Peyer's patch (tissue), 4 donors: ENCODE measurements at regions not wholly inside any gene's neighbourhood (a gene's known extent, or its start where the extent isn't known, plus 50 kb on each side); places are given as distances from the start of the nearest gene placed in this dataset.

ENCODE experiments used
- POLR2A ChIP-seq, 2 donors: fragments of 450-650 bp; IDR thresholded peaks; one replicate each; pipeline ENCODE4 v1.5.1; 2017; ENCODE audit warnings: antibody characterized with exemption in 2 of 2, mild to moderate bottlenecking in 2 of 2, moderate library complexity in 2 of 2
- TF ChIP-seq, protein P1 (sequence below), 6 experiments: fragments of 450-650 bp in 4 of 6; fragments of 200-600 bp in 2 of 6; sonication (generic) in 1 of 6; IDR thresholded peaks; one replicate each; pipeline ENCODE4 v1.5.1; 2017 to 2019; ENCODE audit warnings: antibody characterized with exemption in 6 of 6, mild to moderate bottlenecking in 3 of 6, moderate library complexity in 1 of 6

DNA sequence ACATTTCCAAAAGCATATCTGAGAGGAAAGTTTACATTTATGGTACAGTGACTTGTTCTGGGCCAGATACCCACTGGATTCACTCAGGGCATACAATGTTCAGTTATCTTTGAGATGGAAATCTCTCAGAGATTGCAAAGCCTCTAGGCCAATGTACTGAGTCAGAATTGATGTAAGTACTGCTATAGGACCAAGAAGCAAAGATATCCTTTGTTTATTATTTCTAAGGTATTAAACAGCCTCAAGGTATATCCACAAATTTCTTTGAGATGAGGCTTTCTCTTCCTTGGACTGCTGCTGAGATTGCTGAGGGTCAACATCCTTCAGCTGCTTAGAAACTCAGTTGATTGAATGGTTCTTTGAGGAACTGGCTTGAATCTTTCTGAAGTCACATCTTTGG lies 484.0 kb downstream of the METTL15 start:
- TF ChIP-seq, protein P1, sequence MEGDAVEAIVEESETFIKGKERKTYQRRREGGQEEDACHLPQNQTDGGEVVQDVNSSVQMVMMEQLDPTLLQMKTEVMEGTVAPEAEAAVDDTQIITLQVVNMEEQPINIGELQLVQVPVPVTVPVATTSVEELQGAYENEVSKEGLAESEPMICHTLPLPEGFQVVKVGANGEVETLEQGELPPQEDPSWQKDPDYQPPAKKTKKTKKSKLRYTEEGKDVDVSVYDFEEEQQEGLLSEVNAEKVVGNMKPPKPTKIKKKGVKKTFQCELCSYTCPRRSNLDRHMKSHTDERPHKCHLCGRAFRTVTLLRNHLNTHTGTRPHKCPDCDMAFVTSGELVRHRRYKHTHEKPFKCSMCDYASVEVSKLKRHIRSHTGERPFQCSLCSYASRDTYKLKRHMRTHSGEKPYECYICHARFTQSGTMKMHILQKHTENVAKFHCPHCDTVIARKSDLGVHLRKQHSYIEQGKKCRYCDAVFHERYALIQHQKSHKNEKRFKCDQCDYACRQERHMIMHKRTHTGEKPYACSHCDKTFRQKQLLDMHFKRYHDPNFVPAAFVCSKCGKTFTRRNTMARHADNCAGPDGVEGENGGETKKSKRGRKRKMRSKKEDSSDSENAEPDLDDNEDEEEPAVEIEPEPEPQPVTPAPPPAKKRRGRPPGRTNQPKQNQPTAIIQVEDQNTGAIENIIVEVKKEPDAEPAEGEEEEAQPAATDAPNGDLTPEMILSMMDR (IDR thresholded peaks at IDR 0.05), result no peak
- no peak for TF ChIP-seq POLR2A (IDR thresholded peaks at IDR 0.05)
